A549 (cell line): ENCODE measurements at regions not wholly inside any gene's neighbourhood (a gene's known extent, or its start where the extent isn't known, plus 50 kb on each side); places are given as distances from the start of the nearest gene placed in this dataset.
"Not testable (repeated sequence)": the region's sequence is repeated elsewhere in the genome, so short reads cannot be mapped to it uniquely, and the experiment has no call there.

Experiments used
- ATAC-seq, 2 experiments: fragments of 200-7000 bp in 1 of 2; fragments of >200 bp in 1 of 2; cut with Nextera tagmentation in 1 of 2; cut with Tn5 transposase in 1 of 2; 3 replicates each; pipeline versions ENCODE4 v1.8.0 to v1.9.1; 2018 to 2020; ENCODE audit warnings: mild to moderate bottlenecking in 1 of 2, moderate library complexity in 1 of 2
- CTCF ChIA-PET: fragments of 300-600 bp; sonication (Branson Sonifier 250); formaldehyde crosslinking; extraction: SDS; loops from one replicate; lab custom pipeline; 2021; ENCODE audit warnings: antibody characterized with exemption, inconsistent platforms; lab: Yijun Ruan, JAX
- POLR2A ChIA-PET: fragments of 350-600 bp; formaldehyde crosslinking; extraction: SDS; loops from one replicate; lab custom pipeline; 2021; ENCODE audit warnings: antibody characterized with exemption, inconsistent platforms; lab: Yijun Ruan, JAX
- DNase-seq, 2 experiments: peaks; one replicate each; pipeline versions ENCODE4 v3.0.0 to v3.0.0-alpha.2; 2011 to 2016; ENCODE audit warnings: low read depth in 1 of 2, low spot score in 1 of 2
- FAIRE-seq: peaks from 2 replicates; lab custom pipeline; 2011; peaks lifted over from hg19 to GRCh38; lab: Jason Lieb, UNC
- H3K27ac ChIP-seq, 2 experiments: fragments of >200 bp; sonication (Bioruptor Twin); formaldehyde crosslinking; 3 replicates each; pipeline ENCODE4 v1.5.1; 2016 to 2017
- H3K4me1 ChIP-seq: fragments of >200 bp; sonication (Bioruptor Twin); formaldehyde crosslinking; 3 replicates; pipeline ENCODE4 v1.6.1; 2016
- H3K4me2 ChIP-seq: fragments of >200 bp; sonication (Bioruptor Twin); formaldehyde crosslinking; 3 replicates; pipeline ENCODE4 v1.6.1; 2016
- H3K4me3 ChIP-seq: fragments of >200 bp; sonication (Bioruptor Twin); formaldehyde crosslinking; 3 replicates; pipeline ENCODE4 v1.5.1; 2016
- H3K9me3 ChIP-seq: fragments of >200 bp; sonication (Bioruptor Twin); formaldehyde crosslinking; 3 replicates; pipeline ENCODE4 v1.6.1; 2016
- CBX2 ChIP-seq: fragments of 200-600 bp; sonication (generic); IDR thresholded peaks from 2 replicates; pipeline ENCODE4 v1.6.1; 2016; ENCODE audit warnings: low read depth, mild to moderate bottlenecking, borderline replicate concordance
- CBX8 ChIP-seq: fragments of 200-600 bp; sonication (generic); IDR thresholded peaks from 2 replicates; pipeline ENCODE4 v1.6.1; 2016
- CHD4 ChIP-seq: fragments of 200-600 bp; sonication (generic); IDR thresholded peaks from 2 replicates; pipeline ENCODE4 v1.6.1; 2016; ENCODE audit warnings: antibody characterized with exemption, mild to moderate bottlenecking, borderline replicate concordance
- ESRRA ChIP-seq: fragments of 150-350 bp; IDR thresholded peaks from 2 replicates; pipeline ENCODE4 v1.6.1; 2014; ENCODE audit warnings: mild to moderate bottlenecking, low read length, borderline replicate concordance
- FOSL2 ChIP-seq, 2 experiments: fragments of 450-650 bp in 1 of 2; fragments of >200 bp in 1 of 2; sonication (Bioruptor Twin) in 1 of 2; formaldehyde crosslinking; IDR thresholded peaks; 2 replicates each; pipeline versions ENCODE4 v1.5.0 to v1.6.1; 2016 to 2020; ENCODE audit warnings: mild to moderate bottlenecking in 1 of 2, moderate library complexity in 1 of 2
- FOXS1 ChIP-seq: fragments of 250-450 bp; sonication (Bioruptor Pico); IDR thresholded peaks from 2 replicates; pipeline ENCODE4 v1.5.0; 2020; ENCODE audit warnings: mild to moderate bottlenecking, moderate library complexity
- HDAC2 ChIP-seq: fragments of 200-600 bp; sonication (generic); IDR thresholded peaks from 2 replicates; pipeline ENCODE4 v1.6.1; 2016
- HES2 ChIP-seq: fragments of >200 bp; sonication (Bioruptor Twin); formaldehyde crosslinking; IDR thresholded peaks from 2 replicates; pipeline ENCODE4 v1.6.1; 2016
- HEYL ChIP-seq: fragments of 250-450 bp; sonication (Bioruptor Pico); IDR thresholded peaks from 2 replicates; pipeline ENCODE4 v1.8.0; 2021; ENCODE audit warnings: mild to moderate bottlenecking, moderate library complexity
- HMGXB4 ChIP-seq: fragments of 250-450 bp; sonication (Bioruptor Pico); IDR thresholded peaks from 2 replicates; pipeline ENCODE4 v1.5.0; 2021; ENCODE audit warnings: mild to moderate bottlenecking, moderate library complexity, borderline replicate concordance
- HOXA7 ChIP-seq: fragments of 250-450 bp; sonication (Bioruptor Pico); IDR thresholded peaks from 2 replicates; pipeline ENCODE4 v1.5.0; 2020; ENCODE audit warnings: mild to moderate bottlenecking, moderate library complexity
- HOXB5 ChIP-seq: fragments of 250-450 bp; sonication (Bioruptor Pico); IDR thresholded peaks from 2 replicates; pipeline ENCODE4 v1.5.0; 2020; ENCODE audit warnings: mild to moderate bottlenecking, moderate library complexity
- JUNB ChIP-seq: fragments of >200 bp; sonication (Bioruptor Twin); formaldehyde crosslinking; IDR thresholded peaks from 2 replicates; pipeline ENCODE4 v1.6.1; 2016
- KDM1A ChIP-seq: fragments of 200-600 bp; sonication (generic); IDR thresholded peaks from 2 replicates; pipeline ENCODE4 v1.6.1; 2016; ENCODE audit warnings: low read depth, mild to moderate bottlenecking
- MAFK ChIP-seq: fragments of 450-650 bp; IDR thresholded peaks from 2 replicates; pipeline ENCODE4 v1.6.1; 2014; ENCODE audit not compliant: partially characterized antibody
- MAX ChIP-seq: IDR thresholded peaks from 2 replicates; pipeline ENCODE4 v1.6.1; 2012
- MAZ ChIP-seq: fragments of 150-350 bp; IDR thresholded peaks from 2 replicates; pipeline ENCODE4 v1.6.1; 2014; ENCODE audit warnings: antibody characterized with exemption, low read depth, low read length, borderline replicate concordance
- NPAS2 ChIP-seq: fragments of 250-450 bp; sonication (Bioruptor Pico); IDR thresholded peaks from 2 replicates; pipeline ENCODE4 v1.8.0; 2022; ENCODE audit warnings: mild to moderate bottlenecking, moderate library complexity, borderline replicate concordance
- NR3C1 ChIP-seq: fragments of >200 bp; sonication (Bioruptor Twin); formaldehyde crosslinking; IDR thresholded peaks from 3 replicates; pipeline ENCODE4 v1.6.1; 2017
- POLR2A ChIP-seq: IDR thresholded peaks from 2 replicates; pipeline ENCODE4 v1.6.1; 2012; ENCODE audit warnings: mild to moderate bottlenecking, low read length
- POLR2AphosphoS2 ChIP-seq: conservative IDR thresholded peaks from 2 replicates; pipeline ENCODE4 v1.6.1; 2012; ENCODE audit warnings: low read length, improper control_type of control experiment, inconsistent platforms
- RAD21 ChIP-seq, 2 experiments: fragments of >200 bp in 1 of 2; sonication (Bioruptor Twin) in 1 of 2; formaldehyde crosslinking in 1 of 2; IDR thresholded peaks in 1 of 2; conservative IDR thresholded peaks in 1 of 2; 2 replicates in 1 of 2; 3 replicates in 1 of 2; pipeline ENCODE4 v1.6.1; 2012 to 2018; ENCODE audit warnings: inconsistent platforms in 1 of 2
- RCOR1 ChIP-seq: fragments of 150-350 bp; IDR thresholded peaks from 2 replicates; pipeline ENCODE4 v1.6.1; 2014; ENCODE audit warnings: antibody characterized with exemption, low read length, low read depth
- RNF2 ChIP-seq: fragments of 200-600 bp; sonication (generic); IDR thresholded peaks from 2 replicates; pipeline ENCODE4 v1.6.1; 2016; ENCODE audit warnings: low read depth, mild to moderate bottlenecking, antibody characterized with exemption, moderate library complexity, borderline replicate concordance
- SMC3 ChIP-seq: fragments of >200 bp; sonication (Bioruptor Twin); formaldehyde crosslinking; IDR thresholded peaks from 3 replicates; pipeline ENCODE4 v1.6.1; 2018; ENCODE audit warnings: inconsistent platforms
- TFCP2L1 ChIP-seq: fragments of 250-450 bp; sonication (Bioruptor Pico); IDR thresholded peaks from 2 replicates; pipeline ENCODE4 v1.5.0; 2021; ENCODE audit warnings: mild to moderate bottlenecking
- ZC3H11A ChIP-seq: fragments of 450-650 bp; IDR thresholded peaks from 2 replicates; pipeline ENCODE4 v1.6.1; 2014; ENCODE audit warnings: antibody characterized with exemption, mild to moderate bottlenecking
- ZFP36 ChIP-seq: fragments of 450-650 bp; IDR thresholded peaks from 2 replicates; pipeline ENCODE4 v1.6.1; 2014; ENCODE audit warnings: borderline replicate concordance; ENCODE audit not compliant: partially characterized antibody
- ZNF302 ChIP-seq: fragments of 250-450 bp; sonication (Bioruptor Pico); IDR thresholded peaks from 2 replicates; pipeline ENCODE4 v1.9.0; 2021; ENCODE audit warnings: inconsistent platforms, mild to moderate bottlenecking, moderate library complexity
- WGBS: methylation state at CpG from one replicate; pipeline ENCODE4 v1.1.6; 2017; ENCODE audit errors: missing lambda C conversion rate; 5-methylcytosine and 5-hydroxymethylcytosine counted together
- TF ChIP-seq, protein P1 (sequence below): fragments of 450-650 bp; IDR thresholded peaks from 2 replicates; pipeline ENCODE4 v1.6.1; 2014; ENCODE audit warnings: antibody characterized with exemption
- TF ChIP-seq, protein P2 (sequence below): fragments of 250-450 bp; sonication (Bioruptor Pico); IDR thresholded peaks from 2 replicates; pipeline ENCODE4 v1.5.0; 2020; ENCODE audit warnings: low read depth, mild to moderate bottlenecking, moderate library complexity

DNA sequence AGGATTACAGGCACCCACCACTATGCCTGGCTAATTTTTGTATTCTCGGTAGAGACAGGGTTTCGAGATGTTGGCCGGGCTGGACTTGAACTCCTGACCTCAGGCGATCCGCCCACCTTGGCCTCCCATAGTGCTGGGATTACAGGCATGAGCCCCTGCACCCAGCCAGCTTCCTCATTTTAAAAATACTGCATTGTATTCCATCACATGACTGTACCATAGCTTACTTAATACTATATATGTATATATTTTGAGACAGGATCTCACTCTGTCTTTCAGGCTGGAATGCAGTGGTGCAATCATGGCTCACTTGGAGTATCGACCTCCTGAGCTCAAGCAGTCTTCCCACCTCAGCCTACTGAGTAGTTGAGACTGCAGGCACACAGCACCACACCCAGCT lies 459.5 kb upstream of the AMELY start:
- WGBS: 92% methylated on average over 3 of the region's 6 CpGs
- POLR2A ChIA-PET, H3K4me1 ChIP-seq, FAIRE-seq, H3K9me3 ChIP-seq, H3K4me3 ChIP-seq, DNase-seq, CTCF ChIA-PET, H3K4me2 ChIP-seq, ATAC-seq, H3K27ac ChIP-seq: not testable (repeated sequence)

- FAIRE-seq: no peak
- WGBS: 75% methylated on average over 2 of the region's 4 CpGs
These were observed 448.0 kb upstream of the AMELY start for GRCh38 chrY:7359520-7359919.

GRCh38 chrY:7358103-7358752 lies 446.7 kb upstream of the AMELY start:
- ChIA-PET POLR2A (no interaction called here), CTCF (no interaction called here)
- Histone ChIP-seq H3K4me3 (no peak overlapping the region), H3K9me3 (no peaks in the 10 kb centered on the region), H3K4me1 (no peaks in the 10 kb centered on the region), H3K27ac (no peak overlapping the region), H3K4me2 (no peak overlapping the region)
- no peak for DNase-seq
- FAIRE-seq: no peak
- no peak for ATAC-seq
- TF ChIP-seq HES2 (no peak), RAD21 (conservative IDR thresholded peaks at IDR 0.05 in 1 of 2, IDR thresholded peaks at IDR 0.05 in 1 of 2) (no peak), CBX8 (no peak), KDM1A (no peak), HDAC2 (no peak), ZFP36 (no peak), ZC3H11A (no peak), HOXB5 (no peak), HOXA7 (CRISPR knock-in tag) (no peak), NR3C1 (no peak), MAFK (no peak), TFCP2L1 (no peak), RNF2 (no peak), CBX2 (no peak), FOSL2 (IDR thresholded peaks at IDR 0.05) (no peak), FOSL2 (CRISPR knock-in tag; IDR thresholded peaks at IDR 0.05) (no peak), JUNB (no peak), ESRRA (no peak), MAZ (no peak)
- TF ChIP-seq, protein P1, sequence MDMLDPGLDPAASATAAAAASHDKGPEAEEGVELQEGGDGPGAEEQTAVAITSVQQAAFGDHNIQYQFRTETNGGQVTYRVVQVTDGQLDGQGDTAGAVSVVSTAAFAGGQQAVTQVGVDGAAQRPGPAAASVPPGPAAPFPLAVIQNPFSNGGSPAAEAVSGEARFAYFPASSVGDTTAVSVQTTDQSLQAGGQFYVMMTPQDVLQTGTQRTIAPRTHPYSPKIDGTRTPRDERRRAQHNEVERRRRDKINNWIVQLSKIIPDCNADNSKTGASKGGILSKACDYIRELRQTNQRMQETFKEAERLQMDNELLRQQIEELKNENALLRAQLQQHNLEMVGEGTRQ: no peak
- 82% methylated on average over 1 of the region's 1 CpG for WGBS

More at GRCh38 chrY:7359520-7359919, 448.0 kb upstream of the AMELY start:
- H3K9me3 ChIP-seq: no peaks in the 10 kb centered on the region
- ChIA-PET POLR2A (no interaction called here), CTCF (no interaction called here)
- TF ChIP-seq HEYL (CRISPR knock-in tag): no peak
- TF ChIP-seq NPAS2 (CRISPR knock-in tag): no peak
- TF ChIP-seq HOXA7 (CRISPR knock-in tag): no peak
- no peak for TF ChIP-seq TFCP2L1
- TF ChIP-seq, protein P1: no peak
- no peak for TF ChIP-seq ZNF302 (CRISPR knock-in tag)
- no peak for TF ChIP-seq MAX
- no peak for TF ChIP-seq HMGXB4 (CRISPR knock-in tag)
- no peak for TF ChIP-seq POLR2A
- no peak for TF ChIP-seq RCOR1
- TF ChIP-seq HOXB5: no peak
- TF ChIP-seq FOSL2 (IDR thresholded peaks at IDR 0.05): no peak
- no peak for TF ChIP-seq FOSL2 (CRISPR knock-in tag; IDR thresholded peaks at IDR 0.05)
- no peak for TF ChIP-seq CHD4
- TF ChIP-seq POLR2AphosphoS2: no peak
- TF ChIP-seq FOXS1 (CRISPR knock-in tag): no peak
- no peak for TF ChIP-seq CBX8
- TF ChIP-seq SMC3: no peak
- no peak for TF ChIP-seq JUNB
- TF ChIP-seq, protein P2, sequence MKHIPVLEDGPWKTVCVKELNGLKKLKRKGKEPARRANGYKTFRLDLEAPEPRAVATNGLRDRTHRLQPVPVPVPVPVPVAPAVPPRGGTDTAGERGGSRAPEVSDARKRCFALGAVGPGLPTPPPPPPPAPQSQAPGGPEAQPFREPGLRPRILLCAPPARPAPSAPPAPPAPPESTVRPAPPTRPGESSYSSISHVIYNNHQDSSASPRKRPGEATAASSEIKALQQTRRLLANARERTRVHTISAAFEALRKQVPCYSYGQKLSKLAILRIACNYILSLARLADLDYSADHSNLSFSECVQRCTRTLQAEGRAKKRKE (CRISPR knock-in tag): no peak
- no peaks in the 10 kb centered on the region for H3K4me1 ChIP-seq
- no peak overlapping the region for H3K4me2 ChIP-seq
- DNase-seq (no peak), ATAC-seq (no peak)
- H3K27ac ChIP-seq: no peak overlapping the region
- no peak overlapping the region for H3K4me3 ChIP-seq
